Psoas muscle (tissue), 7 donors: ENCODE measurements at regions not wholly inside any gene's neighbourhood (a gene's known extent, or its start where the extent isn't known, plus 50 kb on each side); places are given as distances from the start of the nearest gene placed in this dataset.
"Not testable (repeated sequence)": the region's sequence is repeated elsewhere in the genome, so short reads cannot be mapped to it uniquely, and the experiment has no call there.

ENCODE experiments used
- ATAC-seq, 4 donors: fragments of 200-7000 bp; cut with Tn5 transposase; one replicate each; pipeline ENCODE4 v1.9.1; 2020; ENCODE audit warnings: moderate library complexity in 3 of 4, mild to moderate bottlenecking in 2 of 4
- DNase-seq, 2 donors: peaks; one replicate each; pipeline ENCODE4 v3.0.0-alpha.2; 2020
- H3K27ac ChIP-seq: fragments of 200-600 bp; one replicate; pipeline ENCODE4 v1.8.0; 2022
- H3K27me3 ChIP-seq, 3 donors: fragments of 200-600 bp in 1 of 3; one replicate each; pipeline versions ENCODE4 v1.6.1 to v1.8.0; 2013 to 2022; ENCODE audit warnings: low read length in 2 of 3, mild to moderate bottlenecking in 2 of 3, moderate library complexity in 1 of 3; ENCODE audit not compliant: insufficient read depth in 3 of 3
- H3K36me3 ChIP-seq, 2 donors: fragments of 200-600 bp in 1 of 2; one replicate each; pipeline versions ENCODE4 v1.6.1 to v1.8.0; 2013 to 2022; ENCODE audit warnings: low read depth in 1 of 2, mild to moderate bottlenecking in 1 of 2, moderate library complexity in 1 of 2; ENCODE audit not compliant: insufficient read depth in 1 of 2
- H3K4me1 ChIP-seq: fragments of 200-600 bp; one replicate; pipeline ENCODE4 v1.8.0; 2022
- H3K4me3 ChIP-seq: fragments of 200-600 bp; one replicate; pipeline ENCODE4 v1.8.0; 2022; ENCODE audit warnings: mild to moderate bottlenecking
- H3K9me3 ChIP-seq: fragments of 200-600 bp; one replicate; pipeline ENCODE4 v1.8.0; 2022
- WGBS, 3 donors: extraction: QIAGEN DNeasy Blood & Tissue Kit; methylation state at CpG; one replicate each; pipeline versions ENCODE4 v1.1.6 to v1.1.7; 2013; 5-methylcytosine and 5-hydroxymethylcytosine counted together
- intact Hi-C, 2 donors: fragments of 100-400 bp; cut with DNase I; formaldehyde crosslinking; loops; one replicate each; pipeline versions ENCODE4 v1.11.0 to v1.14.2; 2022
- TF ChIP-seq, protein P1 (sequence below): fragments of 200-600 bp; IDR thresholded peaks from one replicate; pipeline ENCODE4 v1.8.0; 2022; ENCODE audit warnings: antibody characterized with exemption
- donor health status: healthy with polysubstance abuse.
- donor health status: DM: no; HTN: no; CAD: no; lungs with moderate emphysema.
- donor health status: Bipolar disorder and iron deficiency.
- donor health status: healthy.
- donor health status: DM: yes; HTN: yes; CAD: no.
- donor health status: DM: no; HTN: no; CAD: no.
- donor health status: DM: yes; HTN: yes; CAD: no.

DNA sequence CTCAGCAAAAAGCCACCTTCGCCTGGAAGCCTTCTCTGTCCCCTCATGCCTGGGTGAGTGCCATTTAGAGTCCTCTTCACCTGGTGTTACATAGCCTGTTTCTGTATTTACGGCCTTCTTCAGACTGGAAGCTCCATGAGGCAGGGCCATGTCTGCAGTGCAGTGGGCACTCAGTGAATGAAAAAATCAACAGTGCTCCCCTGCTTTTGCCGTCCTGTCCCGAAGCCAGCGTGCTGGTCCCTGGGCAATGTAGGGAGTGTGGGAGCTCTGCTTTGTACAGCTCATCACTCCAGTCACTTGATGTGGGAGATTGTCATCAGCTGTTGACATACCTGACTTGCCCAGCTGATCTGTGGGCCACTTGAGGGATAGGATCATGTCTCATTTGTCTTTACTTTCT lies 129.0 kb upstream of the TSHZ3 start:
- TF ChIP-seq, protein P1, sequence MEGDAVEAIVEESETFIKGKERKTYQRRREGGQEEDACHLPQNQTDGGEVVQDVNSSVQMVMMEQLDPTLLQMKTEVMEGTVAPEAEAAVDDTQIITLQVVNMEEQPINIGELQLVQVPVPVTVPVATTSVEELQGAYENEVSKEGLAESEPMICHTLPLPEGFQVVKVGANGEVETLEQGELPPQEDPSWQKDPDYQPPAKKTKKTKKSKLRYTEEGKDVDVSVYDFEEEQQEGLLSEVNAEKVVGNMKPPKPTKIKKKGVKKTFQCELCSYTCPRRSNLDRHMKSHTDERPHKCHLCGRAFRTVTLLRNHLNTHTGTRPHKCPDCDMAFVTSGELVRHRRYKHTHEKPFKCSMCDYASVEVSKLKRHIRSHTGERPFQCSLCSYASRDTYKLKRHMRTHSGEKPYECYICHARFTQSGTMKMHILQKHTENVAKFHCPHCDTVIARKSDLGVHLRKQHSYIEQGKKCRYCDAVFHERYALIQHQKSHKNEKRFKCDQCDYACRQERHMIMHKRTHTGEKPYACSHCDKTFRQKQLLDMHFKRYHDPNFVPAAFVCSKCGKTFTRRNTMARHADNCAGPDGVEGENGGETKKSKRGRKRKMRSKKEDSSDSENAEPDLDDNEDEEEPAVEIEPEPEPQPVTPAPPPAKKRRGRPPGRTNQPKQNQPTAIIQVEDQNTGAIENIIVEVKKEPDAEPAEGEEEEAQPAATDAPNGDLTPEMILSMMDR, result no peak
- Histone ChIP-seq H3K4me1 (no peaks in the 10 kb centered on the region), H3K36me3 (no peaks in the 10 kb centered on the region), H3K9me3 (no peaks in the 10 kb centered on the region), H3K4me3 (no peak overlapping the region), H3K27ac (no peak overlapping the region), H3K27me3 (no peaks in the 10 kb centered on the region)
- WGBS, 3 donors, result 83 to 90% (median 86%) methylated on average over 5 of the region's 5 CpGs
- no peak for ATAC-seq
- intact Hi-C loops, result no loop called here
- no peak for DNase-seq

DNA sequence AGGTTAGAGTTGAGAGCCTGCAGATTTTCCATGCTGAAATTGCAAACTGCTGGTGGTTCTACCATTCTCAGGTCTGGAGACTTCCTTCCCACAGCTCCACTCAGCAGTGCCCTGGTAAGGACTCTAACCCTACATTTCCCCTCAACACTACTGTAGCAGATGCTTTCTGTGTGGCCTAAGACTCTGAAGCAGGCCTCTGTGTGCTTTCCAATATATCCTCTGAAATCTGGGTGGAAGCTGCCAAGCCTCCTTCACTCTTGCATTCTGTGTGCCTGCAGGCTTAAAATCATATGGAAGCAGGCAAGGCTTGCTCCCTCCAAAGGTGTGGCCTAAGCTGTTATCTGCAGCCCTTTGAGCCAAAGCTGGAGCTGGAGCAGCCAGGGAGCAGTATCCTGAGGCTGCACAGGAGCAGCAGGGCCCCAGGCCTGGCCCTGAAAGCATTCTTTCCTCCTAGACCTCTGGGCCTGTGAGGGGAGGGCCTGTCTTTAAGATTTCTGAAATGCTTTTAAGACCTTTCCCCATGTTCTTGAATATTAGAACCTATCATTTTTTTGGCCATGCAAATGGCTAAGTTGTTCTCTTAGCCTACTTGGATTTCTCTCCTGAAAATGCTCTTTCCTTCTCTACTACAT lies 134.1 kb upstream of the TSHZ3 start:
- DNase-seq (no peak), ATAC-seq (no peak)
- Histone ChIP-seq H3K27me3 (no peaks in the 10 kb centered on the region), H3K4me3 (no peak overlapping the region), H3K9me3 (no peaks in the 10 kb centered on the region), H3K27ac (no peak overlapping the region), H3K36me3 (no peaks in the 10 kb centered on the region), H3K4me1 (no peaks in the 10 kb centered on the region)
- TF ChIP-seq, protein P1, result no peak
- intact Hi-C loops, result no loop called here

DNA sequence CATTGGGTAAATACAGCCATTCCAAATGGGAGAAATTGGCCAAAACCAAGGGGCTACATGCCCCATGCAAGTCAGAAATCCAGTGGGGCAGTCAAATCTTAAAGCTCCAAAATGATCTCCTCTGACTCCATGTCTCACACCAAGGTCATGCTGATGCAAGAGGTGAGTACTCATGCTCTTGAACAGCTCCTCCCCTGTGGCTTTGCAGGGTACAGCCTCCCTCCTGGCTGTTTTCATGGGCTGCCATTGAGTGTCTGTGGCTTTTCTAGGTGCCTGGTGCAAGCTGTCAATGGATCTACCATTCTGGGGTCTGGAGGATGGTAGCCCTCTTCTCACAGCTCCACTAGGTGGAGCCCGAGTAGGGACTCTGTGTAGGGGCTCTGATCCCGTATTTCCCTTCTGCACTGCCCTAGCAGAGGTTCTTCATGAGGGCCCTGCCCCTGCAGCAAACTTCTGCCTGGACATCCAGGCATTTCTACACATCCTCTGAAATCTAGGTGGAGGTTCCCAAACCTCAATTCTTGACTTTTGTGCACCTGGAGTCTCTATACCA lies 135.7 kb upstream of the TSHZ3 start:
- WGBS, 3 donors, result 70 to 92% (median 71%) methylated on average over 2 of the region's 2 CpGs
- DNase-seq, H3K36me3 ChIP-seq, intact Hi-C loops, ATAC-seq, H3K4me1 ChIP-seq, H3K27me3 ChIP-seq, H3K4me3 ChIP-seq, H3K27ac ChIP-seq, H3K9me3 ChIP-seq: not testable (repeated sequence)

DNA sequence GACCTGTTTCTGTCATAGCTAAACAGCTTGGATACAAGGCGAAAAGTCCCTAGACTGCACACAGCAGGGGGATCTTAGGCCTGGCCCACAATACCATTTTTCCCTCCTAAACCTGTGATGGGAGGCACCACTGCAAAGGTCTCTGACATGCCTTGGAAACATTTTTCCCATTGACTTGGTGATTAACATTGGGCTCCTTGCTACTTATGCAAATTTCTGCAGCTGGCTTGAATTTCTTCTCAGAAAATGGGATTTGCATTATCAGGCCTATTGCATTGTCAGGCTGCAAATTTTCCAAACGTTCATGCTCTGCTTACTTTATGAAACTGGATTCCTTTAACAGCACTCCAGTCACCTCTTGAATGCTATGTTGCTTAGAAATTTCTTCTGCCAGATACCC lies 136.2 kb upstream of the TSHZ3 start:
- no peak for ATAC-seq
- H3K27ac ChIP-seq, result no peak overlapping the region
- H3K9me3 ChIP-seq, result no peaks in the 10 kb centered on the region
- no peaks in the 10 kb centered on the region for H3K4me1 ChIP-seq
- TF ChIP-seq, protein P1, result no peak
- H3K36me3 ChIP-seq, result no peaks in the 10 kb centered on the region
- H3K27me3 ChIP-seq, result no peaks in the 10 kb centered on the region
- intact Hi-C loops, result no loop called here
- H3K4me3 ChIP-seq, result no peak overlapping the region
- 53 to 54% (median 53%) methylated on average over 2 of the region's 2 CpGs for WGBS, 3 donors
- no peak for DNase-seq

DNA sequence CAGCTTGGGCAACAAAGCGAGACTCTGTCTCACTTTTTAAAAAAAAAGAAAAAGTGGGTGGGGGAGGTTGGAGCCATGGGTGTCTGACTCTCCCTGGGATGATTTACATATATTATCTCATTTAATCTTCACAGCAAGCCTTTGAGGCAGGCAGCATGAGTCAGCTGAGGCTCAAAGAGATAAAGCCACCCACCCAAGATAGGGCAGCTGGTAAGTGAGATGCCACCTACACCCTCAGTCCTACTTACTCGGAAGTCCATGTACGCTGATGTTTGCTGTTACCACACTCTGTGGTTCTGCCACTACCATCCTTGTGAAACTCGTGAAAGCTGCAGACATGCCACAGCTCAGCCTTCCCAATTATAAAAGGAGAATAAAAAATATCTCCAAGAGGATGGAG lies 142.0 kb upstream of the TSHZ3 start:
- WGBS, 3 donors, result 81 to 93% (median 89%) methylated on average over 4 of the region's 4 CpGs
- no peaks in the 10 kb centered on the region for H3K4me1 ChIP-seq
- DNase-seq (no peak), ATAC-seq (no peak)
- no peaks in the 10 kb centered on the region for H3K9me3 ChIP-seq
- H3K36me3 ChIP-seq, result no peaks in the 10 kb centered on the region
- no peaks in the 10 kb centered on the region for H3K27me3 ChIP-seq
- no peak overlapping the region for H3K4me3 ChIP-seq
- TF ChIP-seq, protein P1, result no peak
- intact Hi-C loops, result no loop called here
- no peak overlapping the region for H3K27ac ChIP-seq
